Stimulated activated CD8-positive, alpha-beta memory T cell treated with anti-CD3 and anti-CD28 coated beads, Interleukin-15, amount 100 ng/mL, for 48 hours (primary cell): ENCODE measurements at regions not wholly inside any gene's neighbourhood (a gene's known extent, or its start where the extent isn't known, plus 50 kb on each side); places are given as distances from the start of the nearest gene placed in this dataset.
"Not testable (repeated sequence)": the region's sequence is repeated elsewhere in the genome, so short reads cannot be mapped to it uniquely, and the experiment has no call there.

Experiments
- DNase-seq, 2 donors: peaks; one replicate each; pipeline ENCODE4 v3.0.0-alpha.2; 2020; ENCODE audit warnings: low read depth in 2 of 2

GRCh38 chr5:176747670-176748072, 62.7 kb upstream of the UNC5A start:
- no peak for DNase-seq

GRCh38 chr5:176748073-176748966, 62.0 kb upstream of the UNC5A start:
- DNase-seq, result no peak

- no peak for DNase-seq
Observed at GRCh38 chr5:176748967-176749935, 61.1 kb upstream of the UNC5A start.

GRCh38 chr5:176750144-176750543, 60.2 kb upstream of the UNC5A start:
- DNase-seq, result no peak

- no peak for DNase-seq
Observed at GRCh38 chr5:176754376-176754973, 55.9 kb upstream of the UNC5A start.

GRCh38 chr5:176755593-176755992, 54.8 kb upstream of the UNC5A start:
- not testable (repeated sequence) for DNase-seq

- not testable (repeated sequence) for DNase-seq
Observed at GRCh38 chr5:176757569-176757968, 52.8 kb upstream of the UNC5A start.
